Loucy (cell line): ENCODE measurements at regions not wholly inside any gene's neighbourhood (a gene's known extent, or its start where the extent isn't known, plus 50 kb on each side); places are given as distances from the start of the nearest gene placed in this dataset.

Experiments
- H2AFZ ChIP-seq: fragments of 200-600 bp; sonication (generic); 2 replicates; pipeline ENCODE4 v1.6.0; 2016; ENCODE audit warnings: antibody characterized with exemption, mild to moderate bottlenecking, low read length, moderate library complexity
- H3F3A ChIP-seq: fragments of 200-600 bp; 2 replicates; pipeline ENCODE4 v1.6.0; 2016; ENCODE audit warnings: antibody characterized with exemption, low read depth, mild to moderate bottlenecking
- H3K27me3 ChIP-seq: fragments of 200-600 bp; sonication (generic); 2 replicates; pipeline ENCODE4 v1.6.1; 2014; ENCODE audit warnings: low read length, mild to moderate bottlenecking; ENCODE audit not compliant: insufficient read depth, poor library complexity, severe bottlenecking
- H3K36me3 ChIP-seq: fragments of 200-600 bp; sonication (generic); 2 replicates; pipeline ENCODE4 v1.6.1; 2016; ENCODE audit warnings: low read length; ENCODE audit not compliant: insufficient read depth
- H3K4me1 ChIP-seq: fragments of 200-600 bp; sonication (generic); 2 replicates; pipeline ENCODE4 v1.5.1; 2014; ENCODE audit warnings: low read length, mild to moderate bottlenecking; ENCODE audit not compliant: insufficient read depth, poor library complexity, severe bottlenecking
- H3K4me2 ChIP-seq: fragments of 200-600 bp; sonication (generic); 2 replicates; pipeline ENCODE4 v1.6.0; 2014; ENCODE audit warnings: antibody characterized with exemption, low read length, low read depth, mild to moderate bottlenecking; ENCODE audit not compliant: poor library complexity, severe bottlenecking
- H3K4me3 ChIP-seq: fragments of 200-600 bp; sonication (generic); 2 replicates; pipeline ENCODE4 v1.5.1; 2014; ENCODE audit warnings: low read length, mild to moderate bottlenecking, mixed read lengths; ENCODE audit not compliant: poor library complexity, severe bottlenecking
- H3K79me2 ChIP-seq: fragments of 200-600 bp; sonication (generic); 2 replicates; pipeline ENCODE4 v1.6.1; 2014; ENCODE audit warnings: low read length; ENCODE audit not compliant: insufficient read depth
- H3K9ac ChIP-seq: fragments of 200-600 bp; sonication (generic); 2 replicates; pipeline ENCODE4 v1.6.0; 2014; ENCODE audit warnings: mild to moderate bottlenecking, low read depth, low read length, moderate library complexity; ENCODE audit not compliant: poor library complexity, severe bottlenecking
- H3K9me2 ChIP-seq: fragments of 200-600 bp; sonication (generic); replicated peaks from 2 replicates; pipeline ENCODE4 v1.6.1; 2016; ENCODE audit warnings: low read depth, low read length, mixed read lengths
- H3K9me3 ChIP-seq: fragments of 200-600 bp; sonication (generic); 2 replicates; pipeline ENCODE4 v1.6.1; 2014; ENCODE audit warnings: mild to moderate bottlenecking, antibody characterized with exemption, low read length, low read depth; ENCODE audit not compliant: insufficient read depth
- H4K20me1 ChIP-seq: fragments of 200-600 bp; sonication (generic); 2 replicates; pipeline ENCODE4 v1.6.0; 2014; ENCODE audit warnings: antibody characterized with exemption, low read length, mild to moderate bottlenecking; ENCODE audit not compliant: insufficient read depth, poor library complexity, severe bottlenecking
- CTCF ChIP-seq: fragments of 200-600 bp; sonication (generic); conservative IDR thresholded peaks from 2 replicates; pipeline ENCODE4 v1.5.1; 2014; ENCODE audit warnings: mild to moderate bottlenecking, antibody characterized with exemption, low read length
- EZH2phosphoT487 ChIP-seq: fragments of 200-600 bp; IDR thresholded peaks from 2 replicates; pipeline ENCODE4 v1.6.1; 2018; ENCODE audit warnings: antibody characterized with exemption, mild to moderate bottlenecking, moderate library complexity, borderline replicate concordance

- H3F3A ChIP-seq, result no peaks in the 10 kb centered on the region
- H3K36me3 ChIP-seq, result no peaks in the 10 kb centered on the region
- no peak overlapping the region for H3K9ac ChIP-seq
- H3K4me2 ChIP-seq, result no peak overlapping the region
- no peaks in the 10 kb centered on the region for H3K27me3 ChIP-seq
- H3K4me3 ChIP-seq, result no peak overlapping the region
- H3K79me2 ChIP-seq, result no peaks in the 10 kb centered on the region
- TF ChIP-seq EZH2phosphoT487, result no peak
- no peak for TF ChIP-seq CTCF
- H3K4me1 ChIP-seq, result no peaks in the 10 kb centered on the region
- no peaks in the 10 kb centered on the region for H3K9me3 ChIP-seq
- no peaks in the 10 kb centered on the region for H3K9me2 ChIP-seq
- no peak overlapping the region for H2AFZ ChIP-seq
- H4K20me1 ChIP-seq, result no peaks in the 10 kb centered on the region
These were observed 337.2 kb downstream of the NPR3 start for GRCh38 chr5:33048315-33048714.

- Histone ChIP-seq H3F3A (no peaks in the 10 kb centered on the region), H3K9me3 (no peaks in the 10 kb centered on the region; the same call in 1 of the 2 replicates), H2AFZ (no peak overlapping the region), H3K79me2 (no peaks in the 10 kb centered on the region), H3K4me1 (no peaks in the 10 kb centered on the region), H3K9ac (no peak overlapping the region), H3K4me3 (no peak overlapping the region), H3K9me2 (no peaks in the 10 kb centered on the region), H3K27me3 (no peaks in the 10 kb centered on the region), H4K20me1 (no peaks in the 10 kb centered on the region), H3K4me2 (no peak overlapping the region), H3K36me3 (no peaks in the 10 kb centered on the region)
- TF ChIP-seq EZH2phosphoT487, result no peak
- TF ChIP-seq CTCF, result no peak
These were observed 338.2 kb downstream of the NPR3 start for GRCh38 chr5:33049298-33049697.

GRCh38 chr5:33049842-33050241 lies 338.7 kb downstream of the NPR3 start:
- Histone ChIP-seq H3K27me3 (no peaks in the 10 kb centered on the region), H3K9me3 (no peaks in the 10 kb centered on the region; the same call in 1 of the 2 replicates), H3K36me3 (no peaks in the 10 kb centered on the region), H3K4me3 (no peak overlapping the region), H3K9ac (no peak overlapping the region), H3K79me2 (no peaks in the 10 kb centered on the region), H2AFZ (no peak overlapping the region), H3F3A (no peaks in the 10 kb centered on the region), H4K20me1 (no peaks in the 10 kb centered on the region), H3K9me2 (no peaks in the 10 kb centered on the region), H3K4me2 (no peak overlapping the region), H3K4me1 (no peaks in the 10 kb centered on the region)
- TF ChIP-seq EZH2phosphoT487, result no peak
- TF ChIP-seq CTCF, result no peak
